HG03342 (cell line): ENCODE measurements at regions not wholly inside any gene's neighbourhood (a gene's known extent, or its start where the extent isn't known, plus 50 kb on each side); places are given as distances from the start of the nearest gene placed in this dataset.
A peak's percentile ranks its signal among the peaks of the same experiment; 100 is the strongest.

Experiments used
- ATAC-seq: cut with Tn5 transposase; IDR thresholded peaks from one replicate; pipeline ENCODE4 v1.9.1; 2021; ENCODE audit warnings: mild to moderate bottlenecking, moderate library complexity; ENCODE audit not compliant: unreplicated experiment

DNA sequence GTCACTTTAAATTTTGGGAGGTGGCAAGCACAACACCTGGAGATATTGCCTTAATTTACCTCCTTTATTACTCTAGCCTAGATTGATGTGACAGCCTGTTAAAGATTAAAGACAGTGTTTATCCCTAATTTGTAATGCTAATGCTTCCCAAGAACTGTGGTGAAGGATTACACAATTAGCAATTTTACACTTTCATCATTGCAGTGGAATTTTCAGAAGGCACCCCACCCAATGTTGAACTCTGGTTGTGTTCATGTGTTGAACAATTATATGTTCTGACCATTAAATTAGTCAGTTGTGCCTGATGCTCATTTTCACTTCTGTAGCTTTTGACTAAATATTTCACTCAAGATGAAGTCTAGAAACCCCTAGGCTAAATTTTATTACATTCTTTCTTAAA lies 317.1 kb upstream of the CWC22 start:
- ATAC-seq = no peak

DNA sequence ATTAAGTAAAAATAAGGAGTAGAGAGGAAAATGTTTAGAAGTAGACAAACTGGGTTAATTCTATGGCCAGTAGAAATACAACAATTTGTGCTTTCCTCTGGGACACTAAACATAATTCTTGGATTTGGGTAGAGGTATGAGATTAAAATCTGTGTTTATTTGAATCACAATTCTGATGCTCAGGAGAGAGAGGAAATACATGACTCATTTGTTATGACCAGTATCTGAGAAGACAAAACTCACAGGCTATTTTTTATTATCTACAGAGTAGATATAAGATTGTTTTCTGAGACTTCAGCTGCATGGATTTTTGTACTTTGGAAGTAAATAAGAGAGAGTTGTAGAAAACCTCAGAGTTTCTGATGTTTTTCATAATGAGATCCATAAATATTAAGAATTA lies 315.7 kb upstream of the CWC22 start:
- no peak for ATAC-seq

DNA sequence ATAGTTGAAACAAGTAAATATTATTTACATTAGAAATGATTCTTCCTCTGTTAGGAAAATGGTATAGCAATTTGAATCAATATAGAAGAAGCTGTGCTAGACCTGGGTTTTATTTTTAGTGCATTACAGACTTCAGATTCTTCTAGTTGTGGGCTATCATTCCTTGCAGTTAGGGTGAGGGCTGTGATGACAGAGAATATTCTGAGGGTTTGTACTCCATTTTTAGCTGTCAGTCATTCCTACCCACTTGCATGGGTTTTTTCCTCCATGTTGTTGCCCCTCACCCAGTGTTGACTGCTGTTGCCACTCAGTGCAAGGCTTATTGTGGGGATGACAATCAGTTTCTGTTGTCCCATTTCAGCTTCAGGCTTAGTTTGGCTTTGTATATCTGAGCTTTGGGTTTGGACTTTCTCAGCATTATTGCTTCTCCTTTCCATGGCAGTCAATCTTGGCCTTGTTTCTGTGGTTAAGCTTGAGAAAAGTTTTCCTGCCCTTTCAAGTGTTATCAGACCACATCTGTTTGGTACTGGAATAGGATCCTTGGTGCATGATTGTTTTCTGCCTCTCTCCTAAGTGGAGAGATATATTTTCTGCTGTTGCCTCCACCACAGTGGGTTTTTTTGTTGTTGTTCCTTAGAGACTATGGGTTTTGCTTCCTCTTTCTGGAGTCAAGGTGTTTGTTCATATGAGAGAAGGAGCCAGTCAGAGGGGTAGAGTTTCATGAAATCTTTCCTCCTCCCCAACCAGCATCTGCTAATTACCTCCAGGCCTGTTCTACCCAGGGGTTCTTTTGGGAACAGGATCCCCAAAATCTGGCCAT lies 312.7 kb upstream of the CWC22 start:
- ATAC-seq = peak; percentile 92

DNA sequence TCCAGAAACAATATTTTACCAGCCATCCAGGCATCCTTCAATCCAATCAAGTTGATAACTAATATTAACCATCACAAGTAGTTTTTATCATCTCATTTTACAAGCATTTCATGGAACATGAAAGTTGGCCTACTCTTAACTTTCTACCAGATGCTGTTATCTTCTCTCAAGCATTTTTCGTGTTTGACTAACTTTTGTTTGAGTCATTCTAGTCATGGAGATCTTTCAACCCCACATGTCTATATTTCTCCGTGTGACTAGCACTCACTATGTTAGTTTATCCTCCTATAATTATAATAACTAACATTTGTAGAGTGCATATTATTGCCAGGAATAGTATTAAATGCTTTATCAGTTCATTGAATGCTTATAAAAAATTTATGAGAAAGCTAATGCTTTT lies 307.0 kb upstream of the CWC22 start:
- no peak for ATAC-seq

DNA sequence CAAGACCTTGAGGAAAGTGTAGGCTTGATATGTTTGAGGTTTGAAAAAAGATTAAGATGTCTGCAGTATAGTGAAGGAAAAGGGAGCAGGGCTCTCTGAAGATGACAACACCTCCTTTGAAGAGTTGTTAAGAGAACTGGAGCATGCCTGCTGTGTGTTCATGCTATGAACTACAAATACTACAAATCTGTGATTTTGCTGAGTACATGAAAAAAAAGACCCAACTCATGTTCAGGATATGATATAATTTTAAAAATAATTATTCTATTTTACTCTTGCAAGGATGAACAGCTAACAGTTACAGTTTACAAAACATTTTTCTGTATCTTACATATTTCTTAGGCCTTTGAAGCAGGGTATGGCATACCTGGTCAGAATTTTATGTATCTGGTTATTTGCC lies 305.4 kb upstream of the CWC22 start:
- ATAC-seq = no peak

DNA sequence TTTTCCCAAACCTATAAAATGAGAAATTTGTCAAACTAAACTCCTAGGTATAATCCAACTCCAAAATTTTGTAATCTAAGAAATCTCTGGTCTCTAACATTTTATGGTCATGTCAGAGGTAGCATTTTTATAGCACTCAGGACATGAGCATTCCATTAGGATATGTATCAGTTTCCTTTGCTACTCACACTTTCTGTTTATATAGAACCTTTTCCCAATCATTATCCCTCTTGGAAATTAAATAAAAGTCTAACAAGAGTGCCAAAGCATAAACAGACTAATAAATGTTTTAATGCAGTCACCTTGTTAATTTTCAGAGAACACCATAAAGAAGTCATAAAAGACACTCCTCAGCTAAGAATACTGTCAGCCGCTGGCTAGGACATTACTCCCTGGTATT lies 300.0 kb upstream of the CWC22 start:
- ATAC-seq = no peak

DNA sequence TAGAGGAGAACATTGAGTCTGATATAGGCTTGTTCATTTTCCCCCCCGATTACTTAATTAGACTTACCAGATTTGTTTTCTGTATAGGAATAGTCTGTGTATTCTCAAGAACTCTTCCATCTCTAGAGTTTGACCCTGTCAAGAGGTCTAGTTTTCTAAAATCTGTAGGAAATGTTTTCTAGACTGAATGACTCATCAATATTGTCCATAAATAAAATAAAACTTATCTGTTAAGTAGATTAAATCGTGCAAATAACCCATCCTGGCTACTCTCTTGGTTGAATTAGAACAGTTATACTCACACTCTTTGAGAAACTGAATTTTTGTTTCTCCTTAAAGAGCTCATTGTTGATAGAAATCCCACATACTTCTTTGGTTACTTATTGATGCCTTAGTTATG lies 299.2 kb upstream of the CWC22 start:
- ATAC-seq = no peak

DNA sequence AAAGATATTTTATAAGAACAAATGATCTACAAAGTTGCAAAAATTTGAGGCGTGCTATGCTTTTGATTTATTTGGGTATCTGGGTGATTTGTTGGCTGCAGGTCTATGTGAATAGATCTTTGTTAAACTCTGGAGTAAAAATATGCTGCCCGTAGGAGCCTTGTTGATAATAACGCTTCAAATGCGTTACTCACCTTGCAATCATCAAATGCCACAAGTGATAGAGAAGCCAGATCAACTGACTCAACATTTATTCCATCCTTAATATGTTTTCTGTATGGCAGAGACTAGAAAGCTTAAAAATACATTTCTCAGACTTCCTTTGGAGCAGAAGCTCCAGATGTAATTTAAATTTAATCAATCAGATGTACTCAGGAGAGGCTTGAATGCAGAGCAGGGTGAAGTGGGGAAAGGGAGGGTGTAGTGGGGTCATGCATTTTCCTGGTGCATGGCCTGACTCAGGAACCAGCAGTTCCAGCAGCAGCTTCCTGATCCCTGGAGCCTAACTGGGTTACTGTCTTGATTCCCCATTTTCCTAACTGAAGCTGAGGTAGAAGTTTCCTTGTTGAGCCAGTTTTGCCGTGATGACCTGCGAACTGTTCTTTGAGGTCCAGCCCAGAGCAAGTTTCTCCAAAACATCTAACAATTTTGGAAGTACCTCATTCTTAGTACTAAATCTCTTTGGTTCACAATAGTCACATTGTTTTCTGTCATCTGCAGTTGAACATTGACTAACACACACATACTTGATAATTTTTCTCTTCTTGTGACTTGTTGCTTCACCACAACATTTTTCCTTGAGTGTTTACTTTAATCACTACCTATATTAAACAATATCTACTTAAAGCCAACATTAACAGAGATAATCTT lies 284.7 kb upstream of the CWC22 start:
- ATAC-seq = no peak

DNA sequence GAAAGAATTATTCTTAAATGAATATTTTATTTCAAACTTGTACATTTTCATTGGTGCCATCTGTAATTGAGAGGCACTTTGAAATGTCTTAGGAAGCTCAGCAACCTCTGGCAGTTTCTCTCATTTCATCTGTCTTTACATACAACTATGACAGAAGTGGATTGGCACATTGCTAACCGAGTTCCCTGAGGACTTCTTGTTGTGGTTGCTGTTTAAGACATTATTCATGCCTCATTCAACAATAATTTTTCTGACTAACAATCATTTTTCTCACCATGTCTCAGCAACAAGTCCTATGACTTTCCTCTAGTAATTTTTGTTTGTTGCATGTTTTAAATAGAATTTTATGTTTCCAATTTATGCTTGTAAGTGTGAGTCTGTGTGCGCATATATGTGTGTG lies 284.0 kb upstream of the CWC22 start:
- no peak for ATAC-seq

DNA sequence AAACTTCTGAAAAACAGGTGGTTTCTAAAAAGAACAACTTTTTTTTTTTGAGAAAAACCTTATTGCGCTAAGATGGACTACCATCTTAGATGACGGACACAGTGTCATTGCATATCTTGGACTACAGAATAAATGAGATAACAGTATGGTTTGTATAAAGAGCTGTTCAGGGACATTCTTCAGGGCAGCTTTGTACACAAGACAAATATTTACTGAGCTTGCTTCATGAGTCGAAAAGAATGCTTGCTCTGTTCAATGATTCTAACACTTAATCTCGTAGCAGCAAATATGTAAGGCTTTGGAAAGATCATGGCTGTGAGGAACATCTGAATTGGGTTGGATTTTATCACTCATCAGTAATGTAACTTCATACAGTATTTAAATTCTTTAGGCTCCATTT lies 282.5 kb upstream of the CWC22 start:
- no peak for ATAC-seq

DNA sequence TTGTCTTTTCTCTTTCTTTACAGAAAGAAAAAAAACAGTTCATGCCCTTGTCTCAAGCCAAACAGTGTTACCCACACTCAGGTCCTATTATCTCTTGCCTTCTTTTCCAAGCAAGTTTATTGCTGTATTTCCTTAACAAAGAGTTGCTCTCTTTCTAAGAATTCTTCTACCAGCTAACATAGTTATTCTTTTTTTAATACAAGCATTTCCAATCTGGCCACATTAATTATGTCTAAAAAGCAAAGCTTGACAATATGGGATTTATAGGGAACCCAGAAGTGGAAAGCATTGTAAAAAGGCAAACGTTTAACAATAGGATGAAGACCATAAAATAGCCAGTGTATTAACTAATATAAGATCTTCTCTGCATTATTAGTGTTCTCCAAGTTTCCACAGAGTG lies 272.5 kb upstream of the CWC22 start:
- no peak for ATAC-seq

DNA sequence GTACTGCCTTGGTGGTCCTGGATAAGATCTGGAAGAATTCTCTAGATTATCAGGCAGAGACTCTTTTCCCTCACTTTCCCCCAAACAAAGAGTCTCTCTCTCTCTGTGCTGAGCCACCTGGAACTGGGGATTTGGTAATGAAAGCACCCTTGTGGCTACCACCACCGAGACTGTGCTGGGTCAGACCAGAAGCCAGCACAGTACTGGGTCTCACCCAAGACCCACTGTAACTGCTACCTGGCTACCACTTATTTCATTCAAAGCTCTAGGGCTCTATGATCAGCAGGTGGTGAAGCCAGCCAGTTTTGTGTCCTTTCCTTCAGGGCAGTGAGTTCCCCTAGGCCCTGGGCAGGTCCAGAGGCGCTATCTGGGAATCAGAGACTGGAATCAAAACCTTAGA lies 269.6 kb upstream of the CWC22 start:
- ATAC-seq = no peak

DNA sequence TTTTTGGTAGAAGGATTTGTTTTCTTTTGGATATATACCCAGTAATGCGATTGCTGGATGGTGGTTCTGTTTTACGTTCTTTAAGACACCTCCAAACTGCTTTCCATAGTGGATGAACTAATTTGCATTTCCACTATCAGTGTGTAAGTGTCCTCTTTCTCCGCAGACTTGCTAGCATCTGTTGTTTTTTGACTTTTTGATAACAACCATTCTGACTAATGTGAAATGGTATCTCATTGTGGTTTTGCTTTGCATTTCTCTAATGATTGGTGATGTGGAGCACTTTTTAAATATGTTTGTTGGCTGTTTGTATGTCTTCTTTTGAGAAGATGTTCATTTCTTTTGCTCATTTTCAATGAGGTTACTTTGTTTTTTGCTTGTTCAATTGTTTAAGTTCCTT lies 260.9 kb upstream of the CWC22 start:
- ATAC-seq = no peak

DNA sequence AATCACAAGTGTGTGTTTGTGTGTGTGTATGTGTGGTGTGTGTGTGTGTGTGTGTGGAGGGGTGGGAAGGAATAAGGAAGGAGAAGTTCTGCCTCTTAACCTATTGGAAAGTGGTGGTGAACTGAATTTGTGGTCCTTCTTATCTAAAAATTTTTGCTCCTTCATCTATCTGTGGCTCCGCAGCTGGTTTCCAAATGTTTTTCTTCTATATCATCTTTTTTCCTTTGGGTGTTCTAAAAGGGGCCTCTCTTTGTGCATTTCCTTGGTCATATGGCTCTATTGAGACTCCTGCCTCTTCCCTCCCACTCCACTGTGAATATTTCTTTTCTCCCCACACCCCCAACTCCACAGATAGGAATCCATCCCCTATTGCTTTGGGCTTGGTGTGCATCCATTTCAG lies 254.9 kb upstream of the CWC22 start:
- no peak for ATAC-seq

DNA sequence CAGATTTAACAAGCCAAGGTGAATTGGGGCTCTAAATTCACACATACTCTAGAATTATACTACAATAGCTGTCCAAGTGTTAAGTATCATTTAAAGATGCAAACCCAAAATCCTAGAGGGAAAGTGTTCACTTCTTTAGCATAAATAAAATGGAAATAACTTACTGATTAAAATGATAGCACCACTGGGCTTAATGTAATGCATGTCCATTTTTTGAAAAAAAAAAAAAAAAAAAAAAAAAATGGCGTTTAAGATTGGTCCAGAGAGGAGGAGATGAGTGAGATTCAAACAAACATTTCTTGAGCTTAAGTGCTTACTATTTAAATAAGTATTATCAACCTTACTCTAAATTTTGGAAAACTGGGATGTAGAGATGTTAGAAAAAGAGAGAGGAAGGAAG lies 251.5 kb upstream of the CWC22 start:
- ATAC-seq = no peak

DNA sequence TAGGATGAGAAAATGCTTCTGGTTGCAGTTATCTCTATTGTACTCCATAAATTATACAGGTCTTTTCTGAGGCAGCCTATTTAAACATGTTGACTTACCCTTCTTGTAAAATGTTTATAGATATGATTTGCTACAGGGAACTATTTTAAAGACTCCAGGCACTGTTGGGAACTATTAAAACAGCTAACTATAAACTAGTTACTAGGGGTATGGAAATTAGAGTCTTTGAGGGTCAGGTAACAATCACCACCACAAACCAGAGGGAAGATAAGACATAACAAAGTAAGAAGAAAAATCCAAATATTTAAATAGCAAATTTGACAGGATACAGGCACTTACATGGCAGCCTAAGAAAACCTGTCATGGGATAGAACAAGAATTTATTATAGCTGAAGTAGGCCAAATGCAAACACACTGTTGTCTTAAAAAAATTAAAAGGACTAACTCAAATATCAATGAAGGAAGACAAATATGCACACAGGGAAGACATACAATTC lies 251.0 kb upstream of the CWC22 start:
- ATAC-seq = no peak

DNA sequence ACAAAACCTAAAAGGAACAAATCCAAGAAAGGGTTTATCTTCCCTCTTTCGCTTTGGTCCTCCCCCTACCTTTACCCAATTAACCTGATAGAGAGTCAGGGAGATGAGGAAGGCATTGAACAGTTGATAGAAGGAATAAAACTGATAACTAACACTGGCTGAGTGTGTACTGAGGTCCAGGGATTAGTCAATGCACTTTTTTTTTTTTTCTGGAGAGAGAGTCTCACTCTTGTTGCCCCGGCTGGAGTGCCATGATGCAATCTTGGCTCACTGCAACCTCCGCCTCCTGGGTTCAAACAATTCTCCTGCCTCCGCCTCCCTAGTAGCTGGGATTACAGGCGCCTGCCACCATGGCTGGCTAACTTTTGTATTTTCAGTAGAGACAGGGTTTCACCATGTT lies 250.2 kb upstream of the CWC22 start:
- ATAC-seq = no peak

DNA sequence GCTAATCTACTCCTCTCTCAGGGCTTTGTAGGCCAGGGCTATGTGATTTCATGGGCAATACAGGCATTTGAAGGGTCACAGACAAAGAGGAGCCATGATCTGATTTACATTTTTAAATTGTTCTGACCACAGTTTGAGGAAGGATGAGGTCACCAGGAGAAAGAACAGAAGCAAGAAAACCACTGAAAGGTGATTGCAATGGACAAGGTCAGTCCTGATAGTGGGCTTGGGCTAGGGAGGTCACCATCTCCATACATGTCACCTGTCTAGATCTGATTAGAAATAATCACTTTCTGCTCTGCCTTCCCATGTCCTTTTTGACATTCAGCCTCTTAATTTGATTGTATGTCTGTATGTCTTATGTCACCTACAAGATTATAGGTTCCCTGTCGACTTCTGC lies 248.9 kb upstream of the CWC22 start:
- ATAC-seq = no peak

DNA sequence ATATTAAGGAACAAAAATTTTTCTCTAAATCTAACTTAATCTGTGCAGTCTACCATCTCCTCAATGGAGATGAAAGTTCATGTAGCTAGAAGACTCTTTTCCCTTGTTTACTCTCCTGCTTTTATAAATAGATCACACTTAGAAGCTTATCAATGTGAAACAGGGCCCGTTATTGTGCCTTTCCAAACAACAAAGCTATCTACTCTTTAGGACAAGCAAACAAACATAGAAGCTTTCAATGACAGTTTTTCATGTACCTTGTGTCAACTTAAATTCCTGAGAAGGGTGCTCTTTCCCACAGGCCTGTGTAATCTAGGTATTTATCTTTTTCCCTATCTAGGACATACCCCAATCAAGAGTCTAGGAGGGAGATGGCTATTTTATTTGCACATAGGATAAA lies 247.8 kb upstream of the CWC22 start:
- no peak for ATAC-seq

DNA sequence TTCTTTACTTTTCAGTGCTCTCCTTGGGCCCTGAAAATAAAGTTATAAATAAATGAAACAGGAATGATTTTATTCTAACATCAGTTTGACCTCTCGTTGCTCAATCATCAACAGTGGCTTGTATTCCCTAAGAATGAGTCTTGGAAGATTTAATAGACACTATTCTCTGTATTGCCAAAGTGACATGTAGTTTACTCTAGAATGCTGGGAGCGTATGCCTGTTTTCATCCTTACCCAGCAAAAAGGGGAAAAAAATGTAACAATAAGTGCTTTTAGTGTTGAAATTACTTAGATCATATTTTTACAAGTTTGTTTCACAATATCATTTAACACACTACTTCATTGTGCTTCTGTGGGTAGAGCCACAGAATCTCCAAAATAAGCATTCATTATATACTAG lies 240.6 kb upstream of the CWC22 start:
- no peak for ATAC-seq

DNA sequence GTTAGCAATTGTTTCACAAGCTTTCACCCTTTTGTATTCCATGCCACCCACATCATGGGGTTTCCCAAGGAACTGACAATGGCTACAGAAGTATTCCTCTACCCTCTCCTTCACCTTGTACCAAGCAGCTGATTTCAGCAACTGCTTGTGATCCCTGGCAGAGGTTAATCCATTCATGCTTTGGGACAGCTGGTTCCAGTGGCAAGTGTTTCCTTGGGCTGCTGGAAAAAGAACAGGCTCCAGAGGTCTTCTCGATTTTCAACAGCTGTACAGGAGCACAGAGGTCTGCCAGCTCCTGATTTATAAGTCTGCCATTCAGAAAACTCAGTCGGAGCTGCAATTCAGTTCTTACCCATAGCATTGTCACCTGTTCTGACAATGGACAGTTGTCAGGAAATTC lies 239.2 kb upstream of the CWC22 start:
- ATAC-seq = no peak

DNA sequence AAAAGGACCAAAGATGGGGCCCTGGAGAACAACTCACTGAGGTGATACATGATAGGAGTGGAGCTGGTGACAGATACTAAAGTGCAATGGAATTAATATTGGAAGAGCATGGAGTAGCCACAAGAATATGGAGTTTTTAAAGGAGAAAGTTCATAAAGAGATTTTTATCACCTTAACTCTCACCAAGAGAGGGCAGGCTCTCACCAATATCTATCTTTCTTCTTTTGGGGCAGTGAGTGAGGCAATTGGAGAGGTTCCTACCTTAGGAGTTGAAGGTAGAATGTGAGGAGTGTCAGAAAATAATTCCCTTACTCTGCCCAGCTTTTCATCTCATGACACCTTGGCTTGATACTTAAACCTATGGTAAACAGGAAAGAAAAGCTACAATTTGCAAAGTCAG lies 233.7 kb upstream of the CWC22 start:
- no peak for ATAC-seq
